Panc1 (cell line): ENCODE measurements at regions not wholly inside any gene's neighbourhood (a gene's known extent, or its start where the extent isn't known, plus 50 kb on each side); places are given as distances from the start of the nearest gene placed in this dataset.

Source experiments
- CTCF ChIP-seq: fragments of 450-650 bp; IDR thresholded peaks from 2 replicates; pipeline ENCODE4 v1.5.1; 2017; ENCODE audit warnings: mild to moderate bottlenecking
- POLR2AphosphoS5 ChIP-seq: IDR thresholded peaks from 2 replicates; pipeline ENCODE4 v1.6.1; 2012; ENCODE audit warnings: mild to moderate bottlenecking, low read depth, low read length, moderate library complexity
- REST ChIP-seq, 2 experiments: IDR thresholded peaks; 2 replicates each; pipeline ENCODE4 v1.6.1; 2011 to 2012; ENCODE audit warnings: low read depth in 2 of 2, control low read depth in 1 of 2, low read length in 1 of 2, mild to moderate bottlenecking in 1 of 2, moderate library complexity in 1 of 2; ENCODE audit not compliant: insufficient read depth in 1 of 2
- TCF7L2 ChIP-seq: IDR thresholded peaks from 2 replicates; pipeline ENCODE4 v1.6.1; 2011; ENCODE audit warnings: mild to moderate bottlenecking, low read depth, low read length, inconsistent platforms

GRCh38 chr3:78283994-78284393 lies 1244.1 kb downstream of the ROBO2 start:
- no peak for TF ChIP-seq TCF7L2
- TF ChIP-seq CTCF, result no peak
- no peak for TF ChIP-seq REST (IDR thresholded peaks at IDR 0.05; ENCODE audit: insufficient read depth in 1 of 2, low read depth in 2 of 2, low read length in 1 of 2)
- no peak for TF ChIP-seq POLR2AphosphoS5
